ENCODE measurements at regions not wholly inside any gene's neighbourhood (a gene's known extent, or its start where the extent isn't known, plus 50 kb on each side); places are given as distances from the start of the nearest gene placed in this dataset.

DNA sequence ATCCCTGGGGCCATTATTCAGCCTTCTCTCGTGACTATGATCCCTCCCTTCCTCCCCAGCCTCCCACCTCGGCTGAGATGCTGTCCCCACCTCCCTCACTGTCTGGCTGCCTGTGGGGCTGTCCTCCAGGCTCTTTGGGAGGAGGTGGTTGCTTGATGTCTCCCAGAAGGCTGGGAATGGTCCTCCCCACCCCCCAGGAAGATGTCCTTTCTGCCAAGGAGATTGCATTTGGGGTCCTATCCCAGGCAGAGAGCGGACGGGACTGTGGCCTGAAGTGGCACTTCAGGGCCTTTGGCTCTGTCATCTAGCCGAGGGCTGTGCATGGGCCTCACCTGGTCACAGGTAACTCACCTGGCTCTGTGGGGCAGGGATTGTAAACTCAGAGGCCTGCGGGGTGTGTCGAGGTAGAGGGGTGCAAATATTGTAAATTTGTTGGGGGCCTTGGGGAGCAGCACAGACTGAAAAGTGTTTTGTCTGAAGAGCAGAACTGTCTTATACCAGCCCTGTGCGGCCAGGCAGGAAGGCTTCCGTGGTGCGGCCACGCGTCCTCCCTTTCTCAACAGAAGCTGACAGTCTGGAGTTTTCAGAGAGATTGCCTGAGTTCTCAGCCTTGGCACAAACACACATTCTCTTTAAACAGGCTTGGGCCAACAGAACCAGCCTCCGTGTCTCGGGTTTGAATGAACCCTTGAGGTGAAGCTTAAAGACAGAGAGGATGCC is 177.9 kb downstream of the SEC14L1 start:
- H3K4me1 ChIP-seq = peaks cover 31 to 66% (median 52%) of the 10 kb centered on the region in 4 donors

DNA sequence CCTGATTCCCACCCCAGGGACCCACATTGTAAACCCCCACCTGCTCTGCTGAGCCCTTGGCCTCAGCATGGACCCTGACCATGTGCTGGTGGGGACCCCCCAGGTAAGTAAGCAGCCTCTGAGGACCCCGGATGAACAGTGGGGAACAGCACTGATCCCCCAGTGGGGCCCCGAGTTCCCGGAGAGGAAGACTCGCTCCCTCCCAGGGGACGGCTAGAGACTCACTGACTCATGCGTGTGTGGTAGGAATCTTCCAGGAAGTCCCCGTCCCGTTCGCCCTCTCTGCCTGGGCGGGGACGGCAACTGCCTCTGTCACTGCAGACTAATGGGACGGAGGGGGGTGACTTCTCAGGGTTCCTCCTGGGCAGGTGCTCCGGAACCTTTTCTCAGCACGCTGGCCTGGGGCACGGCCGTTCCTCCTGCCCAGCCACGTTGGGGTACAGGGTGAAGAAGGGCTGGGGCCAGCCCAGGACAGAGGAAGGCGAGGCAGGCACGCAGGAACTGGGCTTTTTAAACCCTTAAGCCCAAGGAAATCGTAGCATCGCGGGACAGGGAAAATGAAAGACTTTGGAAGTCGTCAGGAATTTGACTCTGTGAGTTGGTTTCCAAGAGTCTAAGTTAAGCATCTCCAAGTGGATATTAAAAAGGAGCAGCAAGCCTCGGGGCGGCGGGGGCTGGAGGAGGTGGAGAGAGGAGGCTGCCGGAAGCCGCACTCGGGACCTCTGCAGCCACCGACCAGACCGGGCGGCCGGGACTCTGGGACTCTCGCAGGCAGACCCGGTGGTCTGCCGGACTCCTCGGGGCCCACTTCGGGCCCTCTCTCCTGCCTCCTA is 178.7 kb downstream of the SEC14L1 start:
- Histone ChIP-seq H3K4me1 (peaks cover 32 to 70% (median 57%) of the 10 kb centered on the region in 4 donors), H3K9me3 (no peaks in the 10 kb centered on the region), H3K4me3 (peak overlapping the region; percentile 12 to 51 (median 37)), H3K27me3 (no peaks in the 10 kb centered on the region), H3K36me3 (no peaks in the 10 kb centered on the region), H3K27ac (peak overlapping the region; percentile 87 to 91 (median 90))
- TF ChIP-seq POLR2AphosphoS5 (IDR thresholded peaks at IDR 0.05) (peak; percentile 93), EP300 (IDR thresholded peaks at IDR 0.05; ENCODE audit: low read depth) (no peak), POLR2A (IDR thresholded peaks at IDR 0.05) (peak; percentile 88)
- TF ChIP-seq, protein P1, sequence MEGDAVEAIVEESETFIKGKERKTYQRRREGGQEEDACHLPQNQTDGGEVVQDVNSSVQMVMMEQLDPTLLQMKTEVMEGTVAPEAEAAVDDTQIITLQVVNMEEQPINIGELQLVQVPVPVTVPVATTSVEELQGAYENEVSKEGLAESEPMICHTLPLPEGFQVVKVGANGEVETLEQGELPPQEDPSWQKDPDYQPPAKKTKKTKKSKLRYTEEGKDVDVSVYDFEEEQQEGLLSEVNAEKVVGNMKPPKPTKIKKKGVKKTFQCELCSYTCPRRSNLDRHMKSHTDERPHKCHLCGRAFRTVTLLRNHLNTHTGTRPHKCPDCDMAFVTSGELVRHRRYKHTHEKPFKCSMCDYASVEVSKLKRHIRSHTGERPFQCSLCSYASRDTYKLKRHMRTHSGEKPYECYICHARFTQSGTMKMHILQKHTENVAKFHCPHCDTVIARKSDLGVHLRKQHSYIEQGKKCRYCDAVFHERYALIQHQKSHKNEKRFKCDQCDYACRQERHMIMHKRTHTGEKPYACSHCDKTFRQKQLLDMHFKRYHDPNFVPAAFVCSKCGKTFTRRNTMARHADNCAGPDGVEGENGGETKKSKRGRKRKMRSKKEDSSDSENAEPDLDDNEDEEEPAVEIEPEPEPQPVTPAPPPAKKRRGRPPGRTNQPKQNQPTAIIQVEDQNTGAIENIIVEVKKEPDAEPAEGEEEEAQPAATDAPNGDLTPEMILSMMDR (IDR thresholded peaks at IDR 0.05) = peak in 1 of 5 experiments; percentile 16
- intact Hi-C loops (cut with DNase I; ENCODE audit: low total_unique reads) = loop anchor here (5.0 kb wide), 1 partner anchor 158 kb away; no protein-coding TSS in a partner anchor
- whole genome bisulfite sequencing, 2 donors (ENCODE audit: low coverage in 1 of 2) = 31% methylated on average over 27 of the region's 38 CpGs; no CpG with 5 or more reads in 1 of the 2 donors
- in situ Hi-C loops (cut with MboI; ENCODE audit: low pct_ligation_motif_present in 1 of 4, low pct_unique_long_range_greater_than_20kb in 1 of 4, low sequenced_read_pairs in 3 of 4) = no loop called here
- DNase-seq = peak; percentile 94

More for the DNA sequence above, 177.9 kb downstream of the SEC14L1 start:
- Histone ChIP-seq H3K27ac (peak overlapping the region; percentile 87 to 91 (median 90)), H3K27me3 (no peaks in the 10 kb centered on the region), H3K36me3 (no peaks in the 10 kb centered on the region), H3K9me3 (no peaks in the 10 kb centered on the region), H3K4me3 (peak overlapping the region in 3 of 4 donors; percentile 33 to 51 (median 41))
- DNase-seq = peak; percentile 54
- in situ Hi-C loops (cut with MboI; ENCODE audit: low pct_ligation_motif_present in 1 of 4, low pct_unique_long_range_greater_than_20kb in 1 of 4, low sequenced_read_pairs in 3 of 4) = no loop called here
- no peak for TF ChIP-seq EP300 (IDR thresholded peaks at IDR 0.05; ENCODE audit: low read depth)
- TF ChIP-seq POLR2A (IDR thresholded peaks at IDR 0.05) = no peak
- TF ChIP-seq, protein P1 (IDR thresholded peaks at IDR 0.05) = no peak
- no peak for TF ChIP-seq POLR2AphosphoS5 (IDR thresholded peaks at IDR 0.05)
- intact Hi-C loops (cut with DNase I; ENCODE audit: low total_unique reads) = no loop called here
- 33% methylated on average over 14 of the region's 14 CpGs; no CpG with 5 or more reads in 1 of the 2 donors for WGBS, 2 donors (ENCODE audit: low coverage in 1 of 2)

DNA sequence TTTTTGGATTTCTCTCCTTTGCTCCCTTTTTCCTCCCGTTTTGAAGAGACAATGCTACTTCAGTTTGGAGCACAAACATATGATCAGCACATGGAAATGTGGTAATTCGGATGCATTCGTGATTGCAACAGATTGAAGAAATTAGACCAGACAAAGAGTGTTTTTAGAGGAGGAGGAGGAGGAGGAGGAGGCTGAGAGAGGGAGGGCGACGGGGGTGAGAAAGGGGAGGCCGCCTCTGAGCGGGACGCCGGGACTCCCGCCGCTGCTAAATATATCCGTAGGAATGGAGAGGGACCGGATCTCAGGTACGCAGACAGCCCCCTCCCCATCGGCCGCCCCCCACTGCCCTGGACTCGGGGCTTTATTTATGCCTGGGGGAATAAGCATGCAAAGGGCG is 179.3 kb downstream of the SEC14L1 start:
- Histone ChIP-seq H3K4me3 (peak overlapping the region; percentile 12 to 51 (median 37)), H3K27me3 (no peaks in the 10 kb centered on the region), H3K27ac (peak overlapping the region; percentile 87 to 91 (median 90)), H3K4me1 (peaks cover 34 to 76% (median 60%) of the 10 kb centered on the region in 4 donors), H3K36me3 (no peaks in the 10 kb centered on the region), H3K9me3 (no peaks in the 10 kb centered on the region)
- TF ChIP-seq POLR2A (IDR thresholded peaks at IDR 0.05) (no peak), EP300 (IDR thresholded peaks at IDR 0.05; ENCODE audit: low read depth) (no peak), POLR2AphosphoS5 (IDR thresholded peaks at IDR 0.05) (no peak)
- TF ChIP-seq, protein P1 (IDR thresholded peaks at IDR 0.05) = no peak
- DNase-seq = peak; percentile 32
- intact Hi-C loops (cut with DNase I; ENCODE audit: low total_unique reads) = loop anchor here (5.0 kb wide), 1 partner anchor 157 kb away; no protein-coding TSS in a partner anchor
- 51 to 57% methylated on average over 9 to 18 of the region's 18 CpGs for WGBS, 2 donors (ENCODE audit: low coverage in 1 of 2)
- in situ Hi-C loops (cut with MboI; ENCODE audit: low pct_ligation_motif_present in 1 of 4, low pct_unique_long_range_greater_than_20kb in 1 of 4, low sequenced_read_pairs in 3 of 4) = no loop called here

Measured in transverse colon (tissue), 4 donors.